Pancreas (tissue), 10 donors: ENCODE measurements at regions not wholly inside any gene's neighbourhood (a gene's known extent, or its start where the extent isn't known, plus 50 kb on each side); places are given as distances from the start of the nearest gene placed in this dataset.
"Not testable (repeated sequence)": the region's sequence is repeated elsewhere in the genome, so short reads cannot be mapped to it uniquely, and the experiment has no call there.

Source experiments
- ATAC-seq, 4 donors: fragments of 200-7000 bp; cut with Tn5 transposase; one replicate each; pipeline versions ENCODE4 v1.8.0 to v1.9.1; 2020; ENCODE audit warnings: mild to moderate bottlenecking in 4 of 4, moderate library complexity in 4 of 4
- DNase-seq, 6 donors: peaks; one replicate each; pipeline ENCODE4 v3.0.0-alpha.2; 2020
- FAIRE-seq: peaks from 2 replicates; lab custom pipeline; 2012; peaks lifted over from hg19 to GRCh38; lab: Jason Lieb, UNC
- H3K27ac ChIP-seq, 4 donors: fragments of 200-600 bp; sonication (generic); 1 replicate in 3 of 4; 2 replicates in 1 of 4; pipeline versions ENCODE4 v1.5.0 to v1.8.0; 2020
- H3K27me3 ChIP-seq, 4 donors: fragments of 200-600 bp; one replicate each; pipeline ENCODE4 v1.8.0; 2021
- H3K36me3 ChIP-seq, 3 donors: fragments of 200-600 bp; sonication (generic) in 1 of 3; one replicate each; pipeline versions ENCODE4 v1.5.0 to v1.8.0; 2020 to 2021
- H3K4me1 ChIP-seq, 3 donors: fragments of 200-600 bp; one replicate each; pipeline ENCODE4 v1.8.0; 2021
- H3K4me3 ChIP-seq, 4 donors: fragments of 200-600 bp; sonication (generic) in 2 of 4; one replicate each; pipeline versions ENCODE4 v1.5.0 to v1.8.0; 2020 to 2021
- H3K9me3 ChIP-seq, 4 donors: fragments of 200-600 bp; one replicate each; pipeline ENCODE4 v1.8.0; 2021
- WGBS, 2 donors: extraction: QIAGEN DNeasy Blood & Tissue Kit; methylation state at CpG; one replicate each; pipeline ENCODE4 v1.1.7; 2013; 5-methylcytosine and 5-hydroxymethylcytosine counted together
- intact Hi-C, 3 donors: fragments of 100-400 bp; cut with DNase I; formaldehyde crosslinking; loops; one replicate each; pipeline versions ENCODE4 v1.11.1 to v1.14.2; 2022
- TF ChIP-seq, protein P1 (sequence below), 4 donors: fragments of 200-600 bp; sonication (generic) in 3 of 4; IDR thresholded peaks; one replicate each; pipeline versions ENCODE4 v1.5.0 to v1.8.0; 2021; ENCODE audit warnings: antibody characterized with exemption in 4 of 4
- donor health status: healthy with polysubstance abuse.
- donor health status: DM: no; HTN: no; CAD: no; lungs with moderate emphysema.
- donor health status: DM: no; HTN: no; CAD: no.
- donor health status: control.
- donor health status: control.
- donor health status: Bipolar disorder and iron deficiency.
- donor health status: DM: yes; HTN: yes; CAD: no.
- donor health status: DM: no; HTN: no; CAD: no.
- donor health status: DM: no; HTN: no; CAD: no.
- donor health status: DM: yes; HTN: yes; CAD: no.

GRCh38 chr1:229175297-229175696 is 95.6 kb upstream of the RAB4A start:
- intact Hi-C loops, FAIRE-seq, H3K4me3 ChIP-seq, H3K36me3 ChIP-seq, H3K9me3 ChIP-seq, H3K27me3 ChIP-seq, H3K27ac ChIP-seq, ATAC-seq, DNase-seq: not testable (repeated sequence)
- 82 to 86% methylated on average over 11 of the region's 11 CpGs for WGBS, 2 donors
- H3K4me1 ChIP-seq = peaks cover 14 to 31% (median 28%) of the 10 kb centered on the region in 3 donors

- H3K4me1 ChIP-seq = peaks cover 4 to 19% (median 16%) of the 10 kb centered on the region in 3 donors
- intact Hi-C loops, H3K9me3 ChIP-seq, DNase-seq, H3K27ac ChIP-seq, FAIRE-seq, H3K4me3 ChIP-seq, H3K27me3 ChIP-seq, ATAC-seq, H3K36me3 ChIP-seq: not testable (repeated sequence)
- WGBS, 2 donors = 80% methylated on average over 6 of the region's 6 CpGs
These were observed 94.5 kb upstream of the RAB4A start for GRCh38 chr1:229176457-229176856.

GRCh38 chr1:229180161-229180560 is 90.8 kb upstream of the RAB4A start:
- no peak overlapping the region for H3K4me3 ChIP-seq
- ATAC-seq (no peak), FAIRE-seq (no peak), DNase-seq (no peak)
- no peak overlapping the region for H3K27ac ChIP-seq
- intact Hi-C loops = no loop called here
- H3K9me3 ChIP-seq = no peaks in the 10 kb centered on the region
- no peaks in the 10 kb centered on the region for H3K36me3 ChIP-seq
- TF ChIP-seq, protein P1, sequence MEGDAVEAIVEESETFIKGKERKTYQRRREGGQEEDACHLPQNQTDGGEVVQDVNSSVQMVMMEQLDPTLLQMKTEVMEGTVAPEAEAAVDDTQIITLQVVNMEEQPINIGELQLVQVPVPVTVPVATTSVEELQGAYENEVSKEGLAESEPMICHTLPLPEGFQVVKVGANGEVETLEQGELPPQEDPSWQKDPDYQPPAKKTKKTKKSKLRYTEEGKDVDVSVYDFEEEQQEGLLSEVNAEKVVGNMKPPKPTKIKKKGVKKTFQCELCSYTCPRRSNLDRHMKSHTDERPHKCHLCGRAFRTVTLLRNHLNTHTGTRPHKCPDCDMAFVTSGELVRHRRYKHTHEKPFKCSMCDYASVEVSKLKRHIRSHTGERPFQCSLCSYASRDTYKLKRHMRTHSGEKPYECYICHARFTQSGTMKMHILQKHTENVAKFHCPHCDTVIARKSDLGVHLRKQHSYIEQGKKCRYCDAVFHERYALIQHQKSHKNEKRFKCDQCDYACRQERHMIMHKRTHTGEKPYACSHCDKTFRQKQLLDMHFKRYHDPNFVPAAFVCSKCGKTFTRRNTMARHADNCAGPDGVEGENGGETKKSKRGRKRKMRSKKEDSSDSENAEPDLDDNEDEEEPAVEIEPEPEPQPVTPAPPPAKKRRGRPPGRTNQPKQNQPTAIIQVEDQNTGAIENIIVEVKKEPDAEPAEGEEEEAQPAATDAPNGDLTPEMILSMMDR (IDR thresholded peaks at IDR 0.05) = no peak
- WGBS, 2 donors = 90 to 91% methylated on average over 8 of the region's 8 CpGs
- no peaks in the 10 kb centered on the region for H3K27me3 ChIP-seq
- peaks cover 11 to 23% (median 14%) of the 10 kb centered on the region in 3 donors for H3K4me1 ChIP-seq

DNA sequence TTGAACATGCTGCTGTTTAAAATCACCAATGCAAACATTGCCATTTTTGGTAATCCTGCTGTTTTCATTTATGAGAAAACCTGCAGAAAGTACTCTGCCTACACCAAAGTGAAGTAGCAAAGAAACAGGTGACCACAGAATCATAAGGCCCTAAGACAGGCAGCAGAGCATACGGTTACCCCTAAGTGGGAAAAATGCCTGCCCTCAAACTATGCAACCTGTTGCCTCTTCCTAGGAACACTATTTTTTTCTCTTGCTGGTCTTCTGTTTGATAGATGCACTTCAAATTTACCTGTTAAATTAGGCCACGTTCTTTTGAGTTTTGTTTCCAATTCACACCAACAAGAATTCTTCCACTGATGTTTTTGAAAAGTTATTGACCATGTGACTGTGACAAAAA is 89.5 kb upstream of the RAB4A start:
- H3K27ac ChIP-seq = no peak overlapping the region
- intact Hi-C loops = no loop called here
- ATAC-seq = no peak
- no peaks in the 10 kb centered on the region for H3K27me3 ChIP-seq
- 88 to 97% methylated on average over 2 of the region's 2 CpGs for WGBS, 2 donors
- no peaks in the 10 kb centered on the region for H3K36me3 ChIP-seq
- H3K9me3 ChIP-seq = no peaks in the 10 kb centered on the region
- H3K4me1 ChIP-seq = peaks cover 11 to 23% (median 14%) of the 10 kb centered on the region in 3 donors
- no peak for DNase-seq
- TF ChIP-seq, protein P1 (IDR thresholded peaks at IDR 0.05) = no peak
- no peak overlapping the region for H3K4me3 ChIP-seq
- FAIRE-seq = no peak

DNA sequence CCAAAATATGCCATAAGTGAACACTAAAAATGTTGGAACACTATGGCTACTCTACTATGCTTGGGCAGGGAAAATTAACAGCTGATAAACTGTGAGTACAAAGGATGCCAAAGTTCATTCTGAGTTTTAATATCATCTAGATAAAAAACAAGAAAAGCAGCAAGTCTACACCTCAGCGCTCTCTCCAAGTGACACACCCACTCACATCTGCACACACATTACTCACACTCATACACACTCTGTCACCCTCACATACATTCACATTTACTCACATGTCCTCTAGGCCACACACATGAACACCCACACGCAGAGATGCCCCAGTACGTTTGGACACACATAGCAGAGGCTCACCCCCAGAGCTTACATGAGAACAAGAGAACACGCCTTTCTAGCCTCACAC is 87.3 kb upstream of the RAB4A start:
- no peaks in the 10 kb centered on the region for H3K27me3 ChIP-seq
- H3K36me3 ChIP-seq = no peaks in the 10 kb centered on the region
- ATAC-seq (peak; percentile 62 to 77 (median 73)), DNase-seq (no peak), FAIRE-seq (no peak)
- no peaks in the 10 kb centered on the region for H3K9me3 ChIP-seq
- H3K27ac ChIP-seq = no peak overlapping the region
- H3K4me1 ChIP-seq = peaks cover 11 to 23% (median 14%) of the 10 kb centered on the region in 3 donors
- TF ChIP-seq, protein P1 (IDR thresholded peaks at IDR 0.05) = no peak
- no peak overlapping the region for H3K4me3 ChIP-seq
- intact Hi-C loops = no loop called here
- WGBS, 2 donors = 52 to 58% methylated on average over 4 of the region's 4 CpGs

DNA sequence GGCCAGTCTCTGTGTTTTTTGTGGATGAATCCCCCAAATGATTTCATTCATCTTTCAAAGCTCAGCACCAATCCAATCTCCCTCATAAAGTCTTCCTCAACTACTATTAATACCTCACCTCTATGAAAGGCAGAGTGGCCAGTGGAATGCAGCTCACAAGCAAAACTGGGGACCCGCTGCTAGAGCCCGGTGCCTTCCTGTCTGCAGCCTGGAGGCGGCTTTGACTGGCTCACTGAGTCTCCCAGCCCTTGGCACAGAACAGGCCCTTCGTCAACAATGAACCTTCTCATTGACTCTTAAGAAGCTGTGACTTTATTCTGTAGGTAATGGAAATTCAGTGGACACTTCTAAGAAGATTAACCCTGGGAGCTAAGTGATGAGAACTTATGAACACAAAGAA is 86.8 kb upstream of the RAB4A start:
- H3K27me3 ChIP-seq = no peaks in the 10 kb centered on the region
- intact Hi-C loops = no loop called here
- no peak for FAIRE-seq
- no peaks in the 10 kb centered on the region for H3K9me3 ChIP-seq
- peaks cover 11 to 23% (median 14%) of the 10 kb centered on the region in 3 donors for H3K4me1 ChIP-seq
- DNase-seq = no peak
- no peaks in the 10 kb centered on the region for H3K36me3 ChIP-seq
- peak; percentile 21 to 48 (median 43) for ATAC-seq
- WGBS, 2 donors = 74% methylated on average over 4 of the region's 4 CpGs
- H3K27ac ChIP-seq = no peak overlapping the region
- no peak overlapping the region for H3K4me3 ChIP-seq
- TF ChIP-seq, protein P1 (IDR thresholded peaks at IDR 0.05) = no peak
